GM18861 (cell line): ENCODE measurements at regions not wholly inside any gene's neighbourhood (a gene's known extent, or its start where the extent isn't known, plus 50 kb on each side); places are given as distances from the start of the nearest gene placed in this dataset.
"Not testable (repeated sequence)": the region's sequence is repeated elsewhere in the genome, so short reads cannot be mapped to it uniquely, and the experiment has no call there.

Source experiments
- ATAC-seq: cut with Tn5 transposase; IDR thresholded peaks from one replicate; pipeline ENCODE4 v1.9.1; 2021; ENCODE audit not compliant: unreplicated experiment

DNA sequence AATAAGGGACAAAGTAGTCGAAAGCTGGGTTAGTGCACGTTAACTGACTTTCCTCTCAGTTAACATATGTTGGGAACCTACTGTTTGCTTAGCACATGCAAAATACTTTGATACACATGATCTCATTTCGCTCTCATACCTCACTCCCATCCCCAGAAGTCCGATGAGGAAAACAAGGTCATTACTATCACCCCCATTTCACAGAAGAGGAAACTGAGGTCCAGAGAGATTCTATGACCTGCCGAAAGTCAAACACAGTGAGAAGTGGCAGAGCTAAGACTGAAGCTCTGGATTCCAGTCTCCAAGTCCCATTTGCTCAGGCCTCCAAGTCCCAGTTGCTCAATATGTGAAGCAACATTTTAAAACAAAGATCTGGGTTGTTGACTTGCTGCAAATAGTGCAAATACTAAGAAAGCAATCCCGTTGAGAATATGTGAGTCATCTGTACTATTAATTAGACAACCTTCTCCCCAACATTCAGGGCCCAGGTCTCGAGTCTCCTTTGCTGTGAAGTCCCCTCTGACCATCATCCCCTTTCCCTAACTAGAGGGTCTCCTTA lies 170.6 kb upstream of the PWP1 start:
- no peak for ATAC-seq

DNA sequence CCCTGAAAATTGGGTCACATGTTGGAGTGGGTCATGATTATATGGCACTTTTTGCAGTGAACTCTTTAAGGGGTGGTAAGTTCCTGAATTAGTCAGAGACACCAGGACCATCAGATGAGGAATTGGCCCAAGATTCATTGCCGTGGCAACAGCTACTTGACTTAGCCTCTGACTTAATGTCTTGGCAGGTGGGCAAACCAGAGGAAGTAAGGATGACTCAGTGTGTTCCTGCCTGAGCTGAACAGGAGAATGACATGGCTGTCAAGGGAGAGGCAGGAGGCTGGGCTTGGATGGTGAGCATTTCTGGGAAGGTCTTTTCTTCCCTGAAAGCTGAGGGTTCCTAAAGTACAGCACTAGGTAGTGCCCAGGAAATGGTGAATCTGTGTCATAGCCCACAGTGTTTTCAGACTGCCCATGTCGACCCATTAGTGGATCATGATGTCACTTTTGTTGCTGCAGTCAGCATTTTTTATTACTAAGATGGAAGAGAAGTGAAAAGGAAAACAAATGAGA lies 170.1 kb upstream of the PWP1 start:
- no peak for ATAC-seq

DNA sequence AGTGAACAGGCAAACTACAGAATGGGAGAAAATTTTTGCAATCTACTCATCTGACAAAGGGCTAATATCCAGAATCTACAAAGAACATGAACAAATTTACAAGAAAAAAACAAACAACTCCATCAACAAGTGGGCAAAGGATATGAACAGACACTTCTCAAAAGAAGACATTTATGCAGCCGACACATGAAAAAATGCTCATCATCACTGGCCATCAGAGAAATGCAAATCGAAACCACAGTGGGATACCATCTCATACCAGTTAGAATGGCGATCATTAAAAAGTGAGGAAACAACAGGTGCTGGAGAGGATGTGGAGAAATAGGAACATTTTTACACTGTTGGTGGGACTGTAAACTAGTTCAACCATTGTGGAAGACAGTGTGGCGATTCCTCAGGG lies 167.8 kb upstream of the PWP1 start:
- not testable (repeated sequence) for ATAC-seq

DNA sequence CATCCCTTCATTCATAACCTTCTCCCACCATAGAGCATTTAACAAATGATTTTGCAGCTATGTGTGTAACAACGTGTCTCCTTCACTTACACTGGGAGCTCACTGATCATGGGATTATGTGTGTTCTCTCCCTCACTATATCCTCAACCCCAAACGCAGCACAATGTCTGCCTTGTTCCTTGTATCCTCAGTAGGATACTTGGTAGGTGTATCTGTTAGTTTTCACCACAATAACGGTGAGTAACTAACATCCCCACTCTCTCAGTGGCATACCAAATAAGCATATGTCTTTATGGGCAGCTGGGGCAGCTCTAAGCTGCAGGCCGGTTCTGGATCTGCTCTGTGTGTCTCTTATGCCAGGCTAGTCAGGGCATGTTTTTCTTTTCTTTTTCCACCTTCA lies 166.7 kb upstream of the PWP1 start:
- no peak for ATAC-seq

DNA sequence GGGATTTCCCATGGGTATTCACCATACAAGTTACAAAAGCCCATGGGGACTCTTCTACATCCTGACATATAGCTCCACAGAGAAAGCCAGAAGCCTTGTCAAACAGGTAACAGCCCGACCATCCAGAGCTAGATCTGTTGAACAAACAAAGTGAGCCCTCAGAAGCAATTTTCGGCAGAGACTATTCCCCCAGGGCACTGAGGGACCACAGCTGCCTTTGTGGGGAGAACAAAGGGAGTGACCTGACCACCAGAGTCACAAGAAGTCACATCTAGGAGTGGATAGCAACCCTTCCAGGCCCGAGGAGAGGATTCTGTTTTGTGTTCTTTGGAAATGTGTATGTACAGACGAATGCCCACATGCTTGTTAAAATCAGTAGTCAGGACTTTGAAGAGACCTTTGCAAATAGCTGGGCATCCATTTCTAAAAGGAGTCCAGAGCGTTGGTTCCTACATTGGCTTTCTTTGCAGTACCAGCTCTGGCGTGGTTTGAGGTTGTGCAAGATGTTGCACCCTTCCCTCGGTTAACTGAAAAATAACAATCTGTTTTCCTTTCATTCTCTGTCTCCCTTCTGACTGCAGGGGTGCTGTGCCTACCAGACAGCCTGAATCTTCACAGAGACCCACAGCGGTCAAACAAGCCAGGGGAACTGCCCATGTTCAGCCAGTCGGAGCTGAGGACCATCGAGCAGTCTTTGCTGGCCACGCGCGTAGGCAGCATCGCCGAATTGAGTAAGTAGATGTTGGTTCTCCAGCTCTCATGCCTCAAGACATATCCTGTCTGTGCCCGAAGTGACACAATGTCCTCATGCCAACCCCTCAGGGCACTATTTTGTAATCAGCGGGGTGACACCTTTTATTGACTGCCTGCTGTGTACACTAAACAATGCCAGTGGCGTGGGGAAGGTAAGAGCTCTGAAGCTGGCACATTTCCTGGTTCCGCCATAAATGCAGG lies 165.4 kb upstream of the PWP1 start:
- no peak for ATAC-seq

DNA sequence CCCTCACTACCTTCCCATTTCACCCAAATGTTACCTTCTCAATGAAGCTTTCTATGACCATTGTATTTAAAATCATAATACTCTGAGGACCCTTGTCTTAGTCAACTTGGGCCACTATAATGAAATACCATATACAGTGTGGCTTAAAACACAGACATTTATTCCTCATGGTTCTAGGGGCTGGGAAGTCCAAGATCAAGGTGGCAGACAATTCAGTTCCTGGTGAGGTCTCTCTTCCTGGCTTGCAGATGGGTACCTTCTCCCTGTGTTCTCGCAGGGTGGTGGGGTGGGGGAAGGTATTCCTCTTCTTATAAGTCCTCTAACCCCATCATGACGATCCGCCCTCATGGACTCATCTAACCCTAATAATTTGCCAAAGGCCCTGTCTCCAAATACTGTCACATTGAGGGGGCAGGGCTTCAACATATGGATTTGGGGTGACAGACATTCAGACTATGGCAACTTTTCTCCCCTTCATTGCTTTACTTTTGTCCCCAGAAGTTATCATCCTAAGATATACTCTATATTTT lies 163.7 kb upstream of the PWP1 start:
- no peak for ATAC-seq

DNA sequence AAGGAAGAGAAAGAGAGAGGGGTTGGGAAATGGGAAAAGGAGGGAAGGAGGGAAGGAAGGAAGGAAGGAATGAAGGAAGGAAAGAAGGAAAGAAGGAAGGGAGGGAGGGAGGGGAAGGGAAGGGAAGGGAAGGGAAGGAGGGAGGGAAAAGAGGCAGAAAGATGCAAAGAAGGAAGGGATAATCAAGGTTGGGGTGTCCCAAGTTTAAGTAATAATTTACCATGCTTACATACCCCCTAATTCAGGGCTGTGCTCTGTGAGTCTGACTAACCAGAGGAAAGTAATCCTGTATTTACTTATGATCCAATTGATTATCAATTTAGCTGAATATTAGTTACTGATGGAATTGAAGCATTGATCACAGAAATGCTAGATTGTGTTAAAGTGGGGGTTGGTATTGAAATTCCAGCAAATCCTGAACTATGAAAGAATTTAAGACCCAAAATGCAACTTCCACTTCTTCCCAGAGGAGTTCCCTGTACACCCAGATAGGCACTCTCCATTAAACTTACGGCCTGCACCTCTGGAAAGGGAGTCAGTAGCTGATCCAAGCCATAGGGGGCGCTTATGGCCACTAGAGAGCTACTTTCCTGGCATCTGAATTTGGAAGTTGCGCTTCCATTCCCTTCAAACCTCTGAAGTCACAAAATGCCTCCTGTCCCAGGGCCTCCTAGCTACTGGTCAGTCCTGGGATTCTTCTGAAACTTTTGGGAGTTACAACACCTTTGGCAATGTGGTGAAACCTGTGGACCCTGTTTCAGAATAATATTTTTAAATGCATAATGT lies 162.7 kb upstream of the PWP1 start:
- ATAC-seq = no peak

DNA sequence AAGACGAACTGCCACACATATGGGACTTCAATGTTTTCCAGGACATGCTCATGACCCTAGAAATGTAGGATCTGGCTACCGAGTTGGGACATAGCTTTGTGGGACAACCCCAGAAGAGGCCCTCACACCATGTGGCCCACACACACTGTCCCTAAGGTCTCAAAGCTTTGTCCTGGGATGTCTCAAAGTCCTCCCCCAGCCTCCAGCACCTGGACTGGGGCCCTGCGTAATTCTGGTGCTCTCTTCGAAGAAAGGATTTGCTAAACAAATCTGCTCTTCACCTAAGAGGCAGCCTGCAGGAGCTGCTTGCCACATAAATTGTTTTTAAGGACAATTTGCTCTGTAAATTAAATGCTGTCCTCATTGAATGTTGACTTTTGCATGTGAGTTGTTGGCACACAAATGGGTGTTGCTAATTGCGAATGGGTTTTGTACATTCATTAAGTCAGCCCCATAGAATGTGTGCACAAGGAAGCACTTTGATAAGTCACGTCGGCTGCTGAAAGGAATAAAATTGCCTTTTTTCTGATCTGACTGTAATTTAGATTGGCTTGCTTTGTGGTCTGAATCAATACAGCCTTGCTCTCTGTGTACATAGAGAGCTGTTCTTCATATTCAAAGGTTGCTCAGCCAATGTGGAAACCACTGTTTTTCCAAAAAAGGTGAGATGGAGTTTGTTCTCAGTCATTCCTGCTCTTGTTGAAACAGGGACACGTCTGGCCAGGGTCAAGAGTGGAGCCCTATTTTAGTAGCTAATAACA lies 161.6 kb upstream of the PWP1 start:
- no peak for ATAC-seq

DNA sequence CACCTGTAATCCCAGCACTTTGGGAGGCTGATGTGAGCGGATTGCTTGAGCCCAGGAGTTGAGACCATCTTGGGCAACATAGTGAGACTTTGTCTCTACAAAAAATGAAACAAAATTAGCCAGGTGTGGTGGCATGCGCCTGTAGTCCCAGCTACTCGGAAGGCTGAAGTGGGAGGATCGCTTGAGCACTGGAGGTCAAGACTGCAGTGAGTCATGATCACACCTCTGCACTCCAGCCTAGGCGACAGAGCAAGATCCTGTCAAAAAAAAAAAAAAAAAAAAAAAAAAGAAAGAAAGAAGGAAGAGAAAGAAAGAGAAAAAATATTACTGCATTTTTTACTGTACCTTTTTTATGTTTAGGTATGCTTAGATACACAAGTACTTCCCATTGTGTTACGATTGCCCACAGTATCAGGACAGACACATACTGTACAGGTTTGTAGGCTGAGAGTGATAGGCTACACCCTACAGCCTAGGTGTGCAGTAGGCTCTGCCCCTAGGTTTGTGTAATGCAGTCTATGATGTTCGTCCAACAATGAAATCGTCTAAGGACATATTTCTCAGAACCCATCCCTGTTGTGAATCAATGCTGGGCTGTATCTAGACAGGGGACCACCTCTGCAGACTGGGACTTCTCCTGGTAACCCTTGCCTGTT lies 160.4 kb upstream of the PWP1 start:
- no peak for ATAC-seq

DNA sequence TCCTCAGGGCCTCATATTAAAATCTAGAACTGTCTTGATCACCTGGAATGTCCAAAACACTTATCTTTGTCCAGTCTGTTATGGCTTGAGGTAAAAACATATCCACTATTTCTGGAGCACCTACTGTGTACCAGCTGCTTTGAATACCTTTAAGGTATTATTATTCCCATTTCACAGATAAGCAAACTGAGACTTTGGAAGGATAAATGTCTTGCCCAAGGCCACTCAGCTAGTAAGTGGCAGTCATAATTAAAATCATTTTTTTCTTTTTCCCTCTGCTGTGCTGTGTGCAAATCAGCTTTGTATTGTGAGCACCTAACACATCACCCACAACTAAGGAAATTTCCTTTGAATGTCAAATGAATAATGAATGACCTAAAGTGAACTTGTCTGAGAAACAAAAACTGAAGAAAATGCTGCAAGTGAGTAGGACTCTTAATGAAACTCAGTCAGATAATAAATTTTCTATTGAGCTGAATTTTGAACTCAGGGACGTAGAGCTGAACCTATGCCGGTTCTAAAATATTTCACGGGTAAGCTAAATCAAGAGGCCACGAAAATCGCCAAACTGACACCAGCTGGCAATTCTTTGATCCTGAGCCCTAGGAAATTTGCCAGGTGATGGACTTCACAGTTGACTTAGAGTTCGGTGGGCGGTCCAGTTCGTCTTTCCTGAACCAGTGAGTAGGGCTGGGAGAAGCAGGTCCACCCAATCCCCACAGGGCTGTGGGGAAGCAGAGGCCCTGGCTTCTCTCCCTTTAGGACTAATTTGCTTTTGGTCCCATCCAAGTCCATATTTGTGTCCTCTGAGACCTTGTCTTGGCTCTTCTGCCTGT lies 159.7 kb upstream of the PWP1 start:
- ATAC-seq = no peak

DNA sequence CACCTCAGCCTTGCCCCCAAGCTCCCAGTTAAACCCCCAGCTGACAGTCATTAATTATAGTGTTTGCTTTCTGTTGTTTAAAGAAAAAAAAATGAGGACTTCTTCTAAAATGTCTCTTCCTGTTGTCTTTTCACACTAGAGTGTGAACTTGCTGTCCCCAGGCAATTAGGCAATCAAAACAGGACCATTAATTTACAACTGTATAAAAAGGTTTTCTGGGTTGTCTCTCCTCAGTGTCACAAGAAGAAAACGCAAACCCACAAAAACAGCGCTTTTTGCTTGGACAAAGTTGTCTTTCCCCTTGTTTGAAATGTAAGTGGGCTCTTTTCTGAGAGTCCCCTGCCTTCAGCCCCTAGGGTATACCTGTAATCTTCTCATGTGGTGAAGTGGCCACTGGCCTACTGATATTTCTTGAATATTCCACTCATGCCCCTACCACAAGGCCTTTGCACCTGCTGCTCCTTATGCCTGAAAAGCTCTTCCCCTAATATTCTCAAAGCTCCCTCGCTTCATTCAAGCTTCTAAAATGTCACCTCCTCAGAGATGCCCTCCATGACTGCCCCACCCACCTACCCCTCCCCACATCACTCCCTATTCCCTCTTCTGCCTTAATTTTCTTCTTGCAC lies 158.9 kb upstream of the PWP1 start:
- ATAC-seq = no peak

DNA sequence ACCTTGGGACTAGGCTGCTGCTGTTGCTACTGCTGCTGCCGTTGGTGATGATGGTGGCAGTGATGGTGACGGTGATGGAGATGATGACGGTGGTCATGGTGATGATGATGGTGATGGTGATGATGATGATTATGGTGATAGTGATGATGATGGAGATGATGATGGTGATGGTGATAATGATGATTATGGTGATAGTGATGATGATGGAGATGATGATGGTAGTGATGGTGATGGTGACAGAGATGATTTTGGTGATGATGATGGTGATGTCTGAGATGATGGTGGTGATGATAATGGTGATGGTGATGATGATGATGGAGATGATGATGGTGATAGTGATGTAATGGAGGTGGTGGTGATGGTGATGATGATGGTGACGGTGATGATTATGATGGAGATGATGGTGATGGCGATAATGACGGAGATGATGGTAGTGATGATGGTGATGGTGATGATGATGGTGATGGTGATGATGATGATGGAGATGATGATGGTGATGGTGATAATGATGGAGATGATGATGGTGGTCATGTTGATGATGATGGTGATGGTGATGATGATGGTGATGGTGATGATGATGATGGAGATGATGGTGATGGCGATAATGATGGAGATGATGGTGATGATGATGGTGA lies 156.8 kb upstream of the PWP1 start:
- ATAC-seq = no peak

DNA sequence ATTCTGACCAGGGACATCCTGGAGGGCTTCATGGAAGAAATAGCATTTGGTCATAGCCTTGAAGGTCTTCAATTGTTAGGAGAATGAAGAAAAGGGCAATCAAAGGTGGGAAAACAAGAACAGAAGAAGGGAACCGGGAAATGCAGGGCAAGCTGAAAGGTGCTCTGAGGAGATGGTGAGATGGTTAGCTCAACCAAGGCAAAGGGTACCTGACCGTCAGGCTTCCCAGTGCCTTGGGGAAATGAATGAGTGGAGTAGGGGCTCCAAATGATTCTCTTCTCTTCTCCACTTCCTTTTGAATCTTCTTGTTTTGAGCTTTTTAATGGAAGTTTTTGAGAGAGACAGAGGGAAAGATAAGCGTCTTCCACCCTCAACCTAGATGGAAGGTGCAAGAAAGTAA lies 155.6 kb upstream of the PWP1 start:
- no peak for ATAC-seq

DNA sequence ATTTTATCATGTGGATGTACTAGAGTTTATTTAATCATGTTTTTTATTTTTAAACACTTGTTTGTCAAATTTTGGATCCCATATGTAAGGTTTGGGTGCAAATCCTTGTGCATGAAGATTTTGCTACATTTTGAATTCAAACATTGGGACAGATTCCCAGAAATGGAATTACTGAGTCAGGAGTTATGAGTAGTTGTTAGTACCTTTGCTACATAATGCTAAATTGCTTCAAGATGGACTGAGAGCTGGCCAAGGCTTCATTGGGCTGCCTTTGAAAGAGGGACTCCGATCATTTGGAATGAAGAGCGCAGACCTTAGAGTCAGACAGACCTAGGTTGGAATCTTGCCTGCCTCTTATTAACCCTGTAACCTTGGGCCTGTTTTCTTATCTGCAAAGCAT lies 154.9 kb upstream of the PWP1 start:
- no peak for ATAC-seq

DNA sequence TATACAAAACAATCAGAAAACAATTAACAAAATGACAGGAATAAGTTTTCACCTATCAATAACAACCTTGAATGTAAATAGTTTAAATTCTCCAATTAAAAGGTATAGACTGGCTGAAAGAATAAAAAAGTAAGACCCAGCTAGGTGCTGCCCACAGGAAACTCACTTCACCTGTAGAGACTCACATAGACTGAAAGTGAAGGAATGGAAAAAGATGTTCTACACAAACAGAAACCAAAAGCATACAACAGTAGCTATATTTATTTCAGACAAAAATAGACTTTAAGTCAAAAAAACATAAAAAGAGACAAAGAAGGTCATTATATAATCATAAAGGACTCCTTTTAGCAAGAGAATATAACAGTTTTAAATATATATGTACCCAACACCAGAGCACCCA lies 152.4 kb upstream of the PWP1 start:
- ATAC-seq = no peak

DNA sequence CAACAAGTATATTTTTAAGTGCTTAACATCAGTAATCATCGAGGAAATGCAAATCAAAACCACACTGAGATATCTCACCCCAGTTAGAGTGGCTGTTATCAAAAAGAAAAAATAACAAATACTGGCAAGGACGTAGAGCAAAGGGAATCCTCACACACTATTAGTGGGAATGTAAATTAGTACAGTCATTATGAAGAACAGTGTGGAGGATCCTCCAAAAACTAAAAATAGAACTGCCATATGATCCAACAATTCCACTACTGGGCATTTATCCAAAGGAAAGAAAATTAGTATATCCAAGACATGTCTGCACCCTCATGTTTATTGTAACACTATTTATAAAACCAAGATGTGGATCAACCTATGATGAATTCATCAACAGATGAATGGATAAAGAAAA lies 149.0 kb upstream of the PWP1 start:
- ATAC-seq = no peak

DNA sequence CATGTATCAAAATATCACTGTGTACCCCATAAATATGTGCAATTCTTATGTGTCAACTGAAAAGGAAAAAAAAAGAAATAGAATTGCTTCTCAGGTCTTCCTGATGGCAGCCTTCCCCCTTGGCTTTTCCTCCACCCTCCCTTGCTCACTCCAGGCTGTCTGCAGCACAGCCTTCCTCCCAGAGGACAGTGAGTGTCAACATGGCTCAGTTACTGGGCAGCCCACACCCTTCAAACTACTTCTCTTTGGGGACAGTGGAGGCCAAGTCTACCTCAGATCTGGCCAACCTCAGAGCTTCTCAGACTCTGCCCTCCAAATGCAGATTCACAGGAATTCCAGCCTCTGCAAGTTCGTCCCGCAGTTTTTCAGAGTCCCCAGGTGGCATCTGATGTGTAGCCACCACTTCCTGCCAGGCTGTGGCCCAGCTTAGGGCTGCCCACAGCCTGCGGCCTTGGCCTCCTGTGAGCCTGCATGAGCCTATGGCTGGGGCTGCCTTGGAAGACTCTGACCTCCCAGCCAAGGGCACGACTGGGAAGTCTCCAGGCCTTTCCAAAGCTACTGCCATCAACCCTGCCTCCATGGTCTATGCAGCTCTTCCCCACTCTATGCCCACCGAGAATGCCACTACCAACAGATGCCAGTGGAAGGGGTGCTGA lies 148.0 kb upstream of the PWP1 start:
- ATAC-seq = no peak
